Right forelimb (tissue), 1 donor: ENCODE measurements at regions not wholly inside any gene's neighbourhood (a gene's known extent, or its start where the extent isn't known, plus 50 kb on each side); places are given as distances from the start of the nearest gene placed in this dataset.
"Not testable (repeated sequence)": the region's sequence is repeated elsewhere in the genome, so short reads cannot be mapped to it uniquely, and the experiment has no call there.

Experiments
- DNase-seq: peaks from one replicate; pipeline ENCODE4 v3.0.0-alpha.2; 2018

GRCh38 chr1:47491341-47491753 lies 53.5 kb downstream of the FOXD2 start:
- DNase-seq = peak; percentile 7

- peak; percentile 9 for DNase-seq
Measured at GRCh38 chr1:47495176-47495713, 57.4 kb downstream of the FOXD2 start.

- no peak for DNase-seq
Measured at GRCh38 chr1:47498551-47498950, 60.7 kb downstream of the FOXD2 start.

GRCh38 chr1:47501069-47501468 lies 63.2 kb downstream of the FOXD2 start:
- no peak for DNase-seq

- DNase-seq = no peak
Measured at GRCh38 chr1:47502746-47503370, 65.0 kb downstream of the FOXD2 start.

GRCh38 chr1:47504840-47505239 lies 67.0 kb downstream of the FOXD2 start:
- DNase-seq = not testable (repeated sequence)

- no peak for DNase-seq
Measured at GRCh38 chr1:47505267-47505666, 67.4 kb downstream of the FOXD2 start.

- no peak for DNase-seq
Measured at GRCh38 chr1:47506053-47506452, 68.2 kb downstream of the FOXD2 start.

GRCh38 chr1:47507144-47507543 lies 69.3 kb downstream of the FOXD2 start:
- DNase-seq = no peak

- DNase-seq = peak; percentile 52
Measured at GRCh38 chr1:47507881-47508701, 70.2 kb downstream of the FOXD2 start.

- DNase-seq = peak; percentile 58
Measured at GRCh38 chr1:47508702-47509431, 71.0 kb downstream of the FOXD2 start.

- DNase-seq = no peak
Measured at GRCh38 chr1:47510282-47510811, 72.5 kb downstream of the FOXD2 start.

GRCh38 chr1:47511825-47512224 lies 74.0 kb downstream of the FOXD2 start:
- DNase-seq = no peak

GRCh38 chr1:47513393-47513792 lies 75.5 kb downstream of the FOXD2 start:
- DNase-seq = no peak

- DNase-seq = no peak
Measured at GRCh38 chr1:47514229-47514628, 76.4 kb downstream of the FOXD2 start.

GRCh38 chr1:47515164-47515789 lies 77.4 kb downstream of the FOXD2 start:
- DNase-seq = no peak

GRCh38 chr1:47517946-47518345 lies 80.1 kb downstream of the FOXD2 start:
- DNase-seq = no peak

- DNase-seq = no peak
Measured at GRCh38 chr1:47519491-47519890, 81.6 kb downstream of the FOXD2 start.

GRCh38 chr1:47519971-47520370 lies 82.1 kb downstream of the FOXD2 start:
- DNase-seq = no peak

GRCh38 chr1:47521034-47521881 lies 83.4 kb downstream of the FOXD2 start:
- no peak for DNase-seq

- no peak for DNase-seq
Measured at GRCh38 chr1:47522935-47523834, 85.3 kb downstream of the FOXD2 start.
